Psoas muscle (tissue), 7 donors: ENCODE measurements at regions not wholly inside any gene's neighbourhood (a gene's known extent, or its start where the extent isn't known, plus 50 kb on each side); places are given as distances from the start of the nearest gene placed in this dataset.

Experiments
- ATAC-seq, 4 donors: fragments of 200-7000 bp; cut with Tn5 transposase; one replicate each; pipeline ENCODE4 v1.9.1; 2020; ENCODE audit warnings: moderate library complexity in 3 of 4, mild to moderate bottlenecking in 2 of 4
- DNase-seq, 2 donors: peaks; one replicate each; pipeline ENCODE4 v3.0.0-alpha.2; 2020
- H3K27ac ChIP-seq: fragments of 200-600 bp; one replicate; pipeline ENCODE4 v1.8.0; 2022
- H3K27me3 ChIP-seq, 3 donors: fragments of 200-600 bp in 1 of 3; one replicate each; pipeline versions ENCODE4 v1.6.1 to v1.8.0; 2013 to 2022; ENCODE audit warnings: low read length in 2 of 3, mild to moderate bottlenecking in 2 of 3, moderate library complexity in 1 of 3; ENCODE audit not compliant: insufficient read depth in 3 of 3
- H3K36me3 ChIP-seq, 2 donors: fragments of 200-600 bp in 1 of 2; one replicate each; pipeline versions ENCODE4 v1.6.1 to v1.8.0; 2013 to 2022; ENCODE audit warnings: low read depth in 1 of 2, mild to moderate bottlenecking in 1 of 2, moderate library complexity in 1 of 2; ENCODE audit not compliant: insufficient read depth in 1 of 2
- H3K4me1 ChIP-seq: fragments of 200-600 bp; one replicate; pipeline ENCODE4 v1.8.0; 2022
- H3K4me3 ChIP-seq: fragments of 200-600 bp; one replicate; pipeline ENCODE4 v1.8.0; 2022; ENCODE audit warnings: mild to moderate bottlenecking
- H3K9me3 ChIP-seq: fragments of 200-600 bp; one replicate; pipeline ENCODE4 v1.8.0; 2022
- CTCF ChIP-seq: fragments of 200-600 bp; IDR thresholded peaks from one replicate; pipeline ENCODE4 v1.8.0; 2022; ENCODE audit warnings: antibody characterized with exemption
- WGBS, 3 donors: extraction: QIAGEN DNeasy Blood & Tissue Kit; methylation state at CpG; one replicate each; pipeline versions ENCODE4 v1.1.6 to v1.1.7; 2013; 5-methylcytosine and 5-hydroxymethylcytosine counted together
- intact Hi-C, 2 donors: fragments of 100-400 bp; cut with DNase I; formaldehyde crosslinking; loops; one replicate each; pipeline versions ENCODE4 v1.11.0 to v1.14.2; 2022
- donor health status: healthy with polysubstance abuse.
- donor health status: DM: no; HTN: no; CAD: no; lungs with moderate emphysema.
- donor health status: Bipolar disorder and iron deficiency.
- donor health status: healthy.
- donor health status: DM: yes; HTN: yes; CAD: no.
- donor health status: DM: no; HTN: no; CAD: no.
- donor health status: DM: yes; HTN: yes; CAD: no.

DNA sequence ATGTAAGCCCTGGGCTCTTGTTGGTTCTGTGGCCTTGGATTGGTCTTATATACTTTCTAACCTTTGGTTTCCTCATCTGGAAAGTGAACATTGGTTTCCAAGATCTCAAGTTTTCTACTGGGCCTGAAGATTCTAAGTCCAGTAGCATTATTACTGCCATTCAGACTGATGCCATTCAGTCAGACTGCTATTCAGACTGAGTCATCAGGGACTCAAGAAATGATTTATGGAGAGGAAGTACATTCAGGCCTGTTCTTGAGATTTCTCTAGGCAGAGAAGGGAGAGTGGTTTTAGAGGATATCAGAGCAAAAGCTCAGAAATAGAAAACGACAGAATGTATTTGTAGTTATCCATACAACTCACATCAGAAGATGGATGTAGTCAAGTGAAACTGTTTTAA, 557.2 kb downstream of the NR2F2 start:
- WGBS, 3 donors, result 68 to 97% (median 82%) methylated on average over 1 of the region's 1 CpG
- no peak overlapping the region for H3K27ac ChIP-seq
- ATAC-seq, result no peak
- H3K27me3 ChIP-seq, result peaks cover 0 to 2% (median 0%) of the 10 kb centered on the region in 3 donors
- H3K36me3 ChIP-seq, result no peaks in the 10 kb centered on the region
- H3K9me3 ChIP-seq, result no peaks in the 10 kb centered on the region
- intact Hi-C loops, result no loop called here
- H3K4me3 ChIP-seq, result no peak overlapping the region
- H3K4me1 ChIP-seq, result no peaks in the 10 kb centered on the region
- TF ChIP-seq CTCF, result no peak
- DNase-seq, result no peak

GRCh38 chr15:96888764-96889163, 558.3 kb downstream of the NR2F2 start:
- Histone ChIP-seq H3K36me3 (no peaks in the 10 kb centered on the region), H3K4me3 (no peak overlapping the region), H3K9me3 (no peaks in the 10 kb centered on the region), H3K27ac (no peak overlapping the region), H3K27me3 (no peaks in the 10 kb centered on the region), H3K4me1 (no peaks in the 10 kb centered on the region)
- ATAC-seq (no peak), DNase-seq (no peak)
- intact Hi-C loops, result no loop called here
- TF ChIP-seq CTCF, result no peak
- WGBS, 3 donors, result 61 to 80% (median 73%) methylated on average over 1 of the region's 1 CpG

GRCh38 chr15:96889734-96890480, 559.4 kb downstream of the NR2F2 start:
- Histone ChIP-seq H3K27ac (no peak overlapping the region), H3K4me1 (no peaks in the 10 kb centered on the region), H3K4me3 (peak overlapping the region; percentile 55), H3K9me3 (no peaks in the 10 kb centered on the region), H3K36me3 (no peaks in the 10 kb centered on the region), H3K27me3 (no peaks in the 10 kb centered on the region)
- intact Hi-C loops, result no loop called here
- TF ChIP-seq CTCF, result no peak
- ATAC-seq, result no peak
- 30 to 42% (median 34%) methylated on average over 6 of the region's 6 CpGs for WGBS, 3 donors
- DNase-seq, result no peak

DNA sequence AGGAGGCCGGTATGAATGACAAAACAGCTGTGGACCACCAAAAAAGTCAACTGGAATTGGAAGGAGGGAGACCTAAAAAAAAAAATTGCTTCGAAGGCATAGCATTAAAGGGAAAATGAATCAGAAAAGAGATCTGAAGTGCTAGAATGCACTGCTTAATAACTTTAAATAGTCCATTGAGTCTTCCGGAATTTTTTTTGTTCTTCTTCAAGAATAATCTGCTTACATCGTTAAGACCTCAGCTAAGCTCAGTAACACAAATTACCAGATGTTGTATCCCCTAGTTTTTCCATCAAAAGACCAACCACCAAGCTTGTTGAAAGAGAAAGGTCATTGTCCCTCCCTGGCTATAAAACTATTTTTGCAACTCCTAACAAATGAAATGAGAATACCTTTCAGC, 560.5 kb downstream of the NR2F2 start:
- intact Hi-C loops, result no loop called here
- 10 to 15% (median 14%) methylated on average over 4 of the region's 4 CpGs for WGBS, 3 donors

More for the DNA sequence above, 560.5 kb downstream of the NR2F2 start:
- H3K27me3 ChIP-seq, result no peaks in the 10 kb centered on the region
- no peaks in the 10 kb centered on the region for H3K9me3 ChIP-seq
- no peak for ATAC-seq
- no peak overlapping the region for H3K27ac ChIP-seq
- H3K4me3 ChIP-seq, result peak overlapping the region; percentile 55
- DNase-seq, result no peak
- H3K36me3 ChIP-seq, result no peaks in the 10 kb centered on the region
- no peak for TF ChIP-seq CTCF
- H3K4me1 ChIP-seq, result no peaks in the 10 kb centered on the region
